ENCODE measurements at regions not wholly inside any gene's neighbourhood (a gene's known extent, or its start where the extent isn't known, plus 50 kb on each side); places are given as distances from the start of the nearest gene placed in this dataset.

- TF ChIP-seq CTCF (IDR thresholded peaks at IDR 0.05): no peak
- TF ChIP-seq POLR2A (IDR thresholded peaks at IDR 0.05): no peak
Observed at GRCh38 chr1:83762416-83762815, 236.5 kb downstream of the TTLL7 start.

Measured in Peyer's patch (tissue), 4 donors.